HG03432 (cell line): ENCODE measurements at regions not wholly inside any gene's neighbourhood (a gene's known extent, or its start where the extent isn't known, plus 50 kb on each side); places are given as distances from the start of the nearest gene placed in this dataset.
"Not testable (repeated sequence)": the region's sequence is repeated elsewhere in the genome, so short reads cannot be mapped to it uniquely, and the experiment has no call there.

Experiments used
- ATAC-seq: cut with Tn5 transposase; IDR thresholded peaks from one replicate; pipeline ENCODE4 v1.9.1; 2021; ENCODE audit warnings: mild to moderate bottlenecking, moderate library complexity; ENCODE audit not compliant: unreplicated experiment

- peak; percentile 76 for ATAC-seq
Measured at GRCh38 chr18:6521803-6522418, 107.2 kb upstream of the L3MBTL4 start.

DNA sequence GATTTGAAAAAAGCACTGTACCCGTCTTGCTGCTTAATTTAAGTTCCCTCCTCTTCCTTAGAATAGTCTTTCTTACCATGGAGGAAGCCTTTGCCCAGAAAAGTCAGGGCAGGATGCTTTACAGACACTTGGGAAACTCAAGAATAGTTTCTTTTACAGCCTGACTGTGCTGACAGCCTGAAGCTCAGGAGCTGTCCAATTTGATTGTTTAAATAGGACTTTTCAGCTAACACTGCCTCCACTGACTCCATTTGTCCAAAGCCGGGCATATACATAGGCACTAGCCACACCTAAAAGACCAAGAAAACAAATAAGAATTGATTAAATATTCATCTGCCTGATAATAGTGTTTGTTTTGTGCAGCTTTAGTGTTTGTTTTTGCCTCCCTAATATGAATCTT is 110.9 kb upstream of the L3MBTL4 start:
- no peak for ATAC-seq

GRCh38 chr18:6537475-6537874 is 122.8 kb upstream of the L3MBTL4 start:
- ATAC-seq = peak; percentile 57

DNA sequence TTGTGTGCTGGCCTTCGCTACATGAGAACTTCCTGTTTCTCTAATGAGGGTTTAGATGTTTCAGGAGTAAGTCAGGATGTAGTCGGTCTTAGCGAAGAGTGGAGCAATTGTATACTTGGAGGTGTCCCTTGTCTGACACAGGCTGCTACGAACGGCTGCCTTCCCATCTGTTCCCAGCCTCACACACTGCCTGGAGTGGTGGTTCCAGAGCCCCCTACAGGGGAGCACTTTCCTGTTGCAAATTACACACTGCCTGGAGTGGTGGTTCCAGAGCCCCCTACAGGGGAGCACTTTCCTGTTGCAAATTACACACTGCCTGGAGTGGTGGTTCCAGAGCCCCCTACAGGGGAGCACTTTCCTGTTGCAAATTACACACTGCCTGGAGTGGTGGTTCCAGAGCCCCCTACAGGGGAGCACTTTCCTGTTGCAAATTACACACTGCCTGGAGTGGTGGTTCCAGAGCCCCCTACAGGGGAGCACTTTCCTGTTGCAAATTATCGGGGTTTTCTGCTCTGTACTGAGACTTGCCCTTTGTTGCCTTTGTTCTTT is 126.5 kb upstream of the L3MBTL4 start:
- ATAC-seq = not testable (repeated sequence)

- no peak for ATAC-seq
Measured at GRCh38 chr18:6542296-6542695, 127.6 kb upstream of the L3MBTL4 start.

DNA sequence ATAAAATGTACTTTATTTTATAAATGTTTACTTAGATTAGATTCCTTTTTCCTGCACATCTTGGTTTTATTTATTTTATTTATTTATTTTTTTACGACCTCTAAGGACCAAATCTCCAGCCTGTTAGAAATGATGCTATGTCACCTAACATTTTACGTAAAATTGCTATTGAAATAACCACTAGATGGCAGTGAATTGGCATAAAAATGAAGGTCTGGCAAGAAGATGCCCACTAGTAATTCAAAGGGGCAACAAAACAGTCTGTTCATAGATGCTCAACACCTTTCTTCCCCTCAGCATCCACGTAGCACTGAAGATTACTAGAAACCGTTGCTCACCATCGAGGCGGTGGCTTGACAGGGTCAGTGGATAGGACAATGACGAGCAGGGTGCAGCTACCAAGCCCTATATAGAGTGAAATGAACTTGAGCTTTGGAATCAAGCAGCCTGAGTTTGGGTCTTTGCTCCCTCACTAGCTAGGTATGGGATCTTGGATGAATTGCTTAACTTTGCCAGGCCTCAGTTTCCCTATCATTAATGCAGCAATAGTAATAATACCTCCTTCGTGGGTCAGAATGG is 128.7 kb upstream of the L3MBTL4 start:
- ATAC-seq = no peak

DNA sequence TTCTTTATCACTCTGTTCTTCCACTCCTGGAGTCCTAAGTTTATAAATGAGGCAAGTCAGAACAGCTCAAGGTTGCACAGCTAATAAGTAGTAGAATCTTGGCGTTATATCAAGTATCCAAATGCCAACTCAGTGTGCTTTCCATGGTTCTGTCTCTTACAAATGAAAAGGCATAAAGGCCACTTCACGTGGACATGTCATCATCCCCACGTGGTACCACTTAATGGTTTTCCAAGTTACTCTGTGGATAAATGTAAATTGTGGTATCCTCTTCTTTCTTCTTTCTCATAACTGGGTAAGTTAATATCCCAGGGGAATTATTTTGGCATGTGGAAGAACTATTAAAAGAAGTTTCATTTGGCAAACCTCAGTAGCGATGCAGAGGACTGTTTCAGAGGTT is 131.5 kb upstream of the L3MBTL4 start:
- ATAC-seq = no peak

GRCh38 chr18:6547476-6547875 is 132.8 kb upstream of the L3MBTL4 start:
- ATAC-seq = no peak

DNA sequence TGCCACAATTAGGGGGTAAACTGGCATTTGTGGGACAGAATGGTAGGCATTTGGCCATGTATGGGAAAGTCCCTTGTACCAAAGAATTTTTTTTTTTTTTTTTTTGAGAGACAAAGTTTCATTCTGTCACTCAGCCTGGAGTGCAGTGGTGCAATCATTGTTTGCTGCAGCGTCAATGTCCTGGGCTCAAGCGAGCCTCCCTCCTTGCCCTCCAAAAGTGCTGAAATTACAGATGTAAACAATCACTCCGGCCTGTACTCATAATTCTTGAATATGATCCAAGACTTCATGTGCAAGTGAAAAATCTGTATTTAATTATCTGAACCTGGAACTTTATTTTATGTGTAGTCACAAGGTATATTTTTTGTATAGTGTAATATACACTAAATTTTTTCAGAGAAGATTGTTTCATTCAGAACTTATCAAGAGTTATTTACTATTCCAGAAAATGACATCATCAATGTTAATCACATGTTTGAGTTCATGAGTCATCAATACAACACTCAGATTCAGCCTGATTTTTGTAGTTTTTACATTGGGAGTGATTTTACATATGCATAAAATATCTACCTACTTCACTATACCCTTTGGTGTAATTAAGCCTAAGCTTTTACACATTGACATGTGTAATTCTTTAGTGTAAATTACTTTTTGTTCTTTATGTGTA is 138.7 kb upstream of the L3MBTL4 start:
- ATAC-seq = no peak

DNA sequence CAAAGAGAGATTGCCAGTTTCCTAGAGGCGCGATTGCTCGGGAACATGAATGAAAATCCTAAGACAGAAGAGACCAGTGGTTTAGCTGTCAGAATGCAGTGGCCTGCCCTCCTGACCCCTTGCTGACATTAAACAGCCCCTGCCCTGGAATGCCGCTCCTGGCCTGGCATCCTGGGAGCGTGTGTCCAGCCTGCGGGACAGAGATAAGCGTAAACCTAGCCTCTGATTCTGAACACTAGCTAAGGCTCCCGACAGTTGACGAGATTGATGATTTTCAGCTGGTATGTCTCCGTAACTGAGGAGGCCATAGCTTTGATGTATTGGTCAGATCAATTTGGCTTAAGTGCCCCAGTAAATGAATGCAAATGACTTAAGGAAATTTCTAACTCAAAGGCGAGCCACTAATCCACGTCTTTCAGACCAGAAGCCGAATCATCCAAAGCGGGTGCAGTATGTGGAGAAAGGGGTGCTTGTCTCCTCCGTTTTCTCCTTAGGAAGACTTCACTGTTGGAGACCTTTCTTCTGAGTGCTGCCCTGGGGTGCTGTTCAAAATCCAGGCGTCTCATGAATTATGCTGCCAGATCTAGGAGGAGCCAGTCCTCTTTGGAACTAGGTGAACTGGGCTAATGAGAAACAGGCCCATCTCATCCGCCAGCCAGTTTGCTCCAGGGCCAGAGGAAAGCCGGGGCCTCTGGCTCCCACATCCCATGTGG is 142.5 kb upstream of the L3MBTL4 start:
- no peak for ATAC-seq

- no peak for ATAC-seq
Measured at GRCh38 chr18:6557770-6558248, 143.1 kb upstream of the L3MBTL4 start.

DNA sequence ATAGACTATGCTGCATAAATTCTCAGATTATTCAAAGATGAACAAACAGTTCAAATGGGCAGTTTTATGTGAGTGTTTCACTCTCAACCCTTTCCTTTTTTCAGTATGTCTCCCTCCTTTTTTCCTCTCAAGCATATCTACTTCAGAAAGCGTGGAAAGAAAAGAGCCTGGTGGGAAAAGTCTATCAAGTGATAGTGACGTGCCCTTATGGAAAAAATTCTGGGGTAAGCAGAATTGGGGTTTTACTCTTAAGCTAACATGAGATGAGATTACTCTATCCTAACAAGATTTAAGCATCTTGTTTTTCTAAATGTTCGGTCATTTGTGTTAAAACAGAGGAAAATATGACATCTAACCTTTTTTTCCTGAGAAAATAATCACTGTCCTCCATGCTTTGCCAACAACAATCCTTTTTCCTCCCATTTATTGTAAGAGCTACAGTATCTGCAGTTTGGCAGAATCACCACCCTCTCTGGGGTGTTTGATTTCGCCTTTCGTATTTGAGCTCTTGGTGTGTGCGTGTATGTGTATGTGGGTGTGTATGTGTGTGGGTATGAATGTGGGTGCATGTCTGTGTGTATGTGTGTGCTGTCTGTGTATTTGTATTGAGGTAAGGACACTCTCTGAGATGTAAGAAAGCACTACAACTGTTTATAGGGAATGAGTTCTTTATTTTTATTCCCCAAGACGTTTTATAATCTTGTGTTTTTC is 143.9 kb upstream of the L3MBTL4 start:
- no peak for ATAC-seq

DNA sequence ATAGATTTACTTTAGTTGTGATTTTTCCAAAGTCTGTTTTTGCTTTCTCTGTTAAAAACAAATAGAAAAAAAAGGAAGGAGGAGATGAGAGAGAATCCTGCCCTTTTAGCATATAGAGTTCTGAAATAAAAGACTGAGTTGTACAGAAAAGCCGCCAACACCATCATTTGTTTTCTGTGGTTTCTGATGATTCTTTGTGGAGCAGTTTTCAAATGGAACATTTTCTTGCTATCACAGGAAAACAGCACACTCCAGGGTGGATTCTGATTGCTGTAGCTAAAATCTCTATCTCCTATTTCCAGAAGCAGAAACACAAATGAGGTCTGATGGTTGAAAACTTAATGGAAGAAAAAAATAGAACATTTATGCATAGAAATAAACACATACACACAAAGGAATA is 144.6 kb upstream of the L3MBTL4 start:
- ATAC-seq = no peak

GRCh38 chr18:6561016-6561415 is 146.3 kb upstream of the L3MBTL4 start:
- ATAC-seq = no peak

GRCh38 chr18:6561420-6561861 is 146.7 kb upstream of the L3MBTL4 start:
- no peak for ATAC-seq

GRCh38 chr18:6561862-6562291 is 147.2 kb upstream of the L3MBTL4 start:
- ATAC-seq = no peak

DNA sequence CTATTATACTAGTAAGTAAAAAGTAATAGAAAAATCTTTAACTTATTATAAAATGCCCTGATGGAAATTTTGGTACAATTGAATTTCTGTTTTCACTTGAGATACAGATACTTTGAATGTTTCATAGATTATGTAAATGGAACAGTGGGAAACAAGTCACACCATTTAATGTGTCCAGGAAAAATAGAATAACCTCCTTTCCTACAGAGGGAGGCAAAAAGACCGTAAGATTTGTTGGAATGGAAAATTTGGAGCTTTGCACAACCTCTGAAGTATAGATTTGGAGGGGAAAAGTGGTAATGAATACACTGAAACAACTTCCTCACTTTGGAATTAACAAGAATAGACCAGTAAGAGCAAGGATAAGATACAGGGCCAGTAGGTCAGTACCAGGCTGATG is 149.2 kb upstream of the L3MBTL4 start:
- ATAC-seq = no peak

DNA sequence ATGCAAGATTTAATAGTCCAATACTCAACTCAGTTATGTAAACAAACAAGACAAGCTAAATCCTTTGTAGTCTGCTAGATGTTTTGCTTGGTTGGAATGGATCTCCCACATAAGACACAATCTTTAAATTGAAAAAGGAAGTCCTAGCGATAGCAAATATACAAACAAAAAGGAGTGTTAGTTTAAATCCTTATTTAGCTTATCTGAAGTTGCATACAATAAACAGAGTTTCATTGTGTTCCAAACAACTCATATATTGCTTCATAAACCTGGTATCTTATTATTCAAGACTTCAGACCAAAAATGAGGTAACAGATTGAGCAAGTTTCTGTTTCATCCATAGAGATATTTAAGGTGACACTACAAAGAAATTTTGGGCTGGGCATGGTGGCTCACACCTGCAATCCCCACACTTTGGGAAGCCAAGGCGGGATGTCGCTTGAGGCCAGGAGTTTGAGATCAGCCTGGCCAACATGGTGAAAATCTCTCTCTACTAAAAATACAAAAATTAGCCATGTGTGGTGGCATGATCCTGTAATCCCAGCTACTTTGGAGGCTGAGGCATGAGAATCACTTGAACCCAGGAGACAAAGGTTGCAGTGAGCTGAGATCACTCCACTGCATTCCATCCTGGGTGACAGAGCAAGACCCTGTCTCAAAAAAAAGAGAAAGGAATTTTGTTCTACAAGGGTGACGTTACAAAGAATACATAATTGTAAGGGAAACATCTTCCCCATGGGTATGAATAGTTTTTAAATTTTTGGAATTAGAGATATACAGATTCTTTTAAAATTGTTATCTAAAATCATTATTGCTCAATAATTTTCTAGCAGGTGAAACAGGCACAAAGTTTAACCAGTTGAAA is 150.5 kb upstream of the L3MBTL4 start:
- no peak for ATAC-seq

DNA sequence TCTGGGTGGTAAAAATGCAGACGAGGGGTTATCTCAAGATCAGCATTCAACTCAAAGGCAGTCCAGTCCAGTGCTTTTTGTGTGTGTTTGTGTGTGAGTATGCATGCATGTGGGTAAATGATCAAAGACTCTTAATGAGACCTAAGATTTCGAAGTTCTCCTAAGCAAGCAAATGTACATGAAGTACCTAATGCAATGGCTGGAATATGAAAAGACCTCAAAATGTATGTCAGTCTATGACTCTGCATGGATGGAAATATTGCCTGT is 151.0 kb upstream of the L3MBTL4 start:
- no peak for ATAC-seq

GRCh38 chr18:6566338-6566911 is 151.7 kb upstream of the L3MBTL4 start:
- no peak for ATAC-seq
